GM21717 (cell line): ENCODE measurements at regions not wholly inside any gene's neighbourhood (a gene's known extent, or its start where the extent isn't known, plus 50 kb on each side); places are given as distances from the start of the nearest gene placed in this dataset.

Experiments used
- ATAC-seq: cut with Tn5 transposase; IDR thresholded peaks from one replicate; pipeline ENCODE4 v1.9.1; 2021; ENCODE audit warnings: mild to moderate bottlenecking, moderate library complexity; ENCODE audit not compliant: unreplicated experiment

DNA sequence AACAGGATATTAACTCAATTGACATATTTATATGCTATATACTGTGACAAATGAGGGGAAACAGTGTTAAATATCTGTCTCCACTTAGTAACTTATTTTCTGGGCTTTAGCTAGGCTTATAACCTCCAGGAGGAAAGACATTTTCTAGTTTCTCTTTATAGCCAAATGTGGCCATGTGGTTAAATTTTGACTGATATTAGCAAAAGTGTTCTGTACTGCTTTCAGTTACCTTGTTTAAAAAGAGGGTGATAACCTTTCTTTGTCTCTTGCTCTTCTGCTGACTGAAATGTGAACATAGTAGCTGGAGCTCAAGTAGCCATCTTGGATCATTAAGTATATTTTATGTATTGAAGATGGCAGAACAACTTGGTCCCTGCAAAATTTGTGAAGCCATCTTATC lies 253.7 kb downstream of the PDHA2 start:
- no peak for ATAC-seq

DNA sequence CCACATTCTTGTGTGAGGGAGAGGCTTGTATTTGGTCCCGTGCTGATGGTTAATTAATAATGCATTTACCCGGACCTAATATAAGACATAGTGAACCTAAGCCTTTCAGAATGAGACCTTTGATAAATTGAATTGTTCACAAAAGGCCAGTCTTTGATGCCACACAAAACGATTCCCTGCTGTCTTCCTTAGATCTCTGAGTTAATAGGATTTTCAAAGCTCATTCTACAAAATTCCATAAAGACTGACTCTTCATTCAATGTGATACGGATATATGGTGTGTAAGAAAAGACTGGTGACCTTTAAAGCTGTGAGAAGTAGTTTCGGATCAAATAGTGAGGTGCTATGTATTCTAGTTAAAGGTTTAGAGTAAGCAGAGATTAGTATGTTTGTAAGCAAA lies 254.3 kb downstream of the PDHA2 start:
- no peak for ATAC-seq

DNA sequence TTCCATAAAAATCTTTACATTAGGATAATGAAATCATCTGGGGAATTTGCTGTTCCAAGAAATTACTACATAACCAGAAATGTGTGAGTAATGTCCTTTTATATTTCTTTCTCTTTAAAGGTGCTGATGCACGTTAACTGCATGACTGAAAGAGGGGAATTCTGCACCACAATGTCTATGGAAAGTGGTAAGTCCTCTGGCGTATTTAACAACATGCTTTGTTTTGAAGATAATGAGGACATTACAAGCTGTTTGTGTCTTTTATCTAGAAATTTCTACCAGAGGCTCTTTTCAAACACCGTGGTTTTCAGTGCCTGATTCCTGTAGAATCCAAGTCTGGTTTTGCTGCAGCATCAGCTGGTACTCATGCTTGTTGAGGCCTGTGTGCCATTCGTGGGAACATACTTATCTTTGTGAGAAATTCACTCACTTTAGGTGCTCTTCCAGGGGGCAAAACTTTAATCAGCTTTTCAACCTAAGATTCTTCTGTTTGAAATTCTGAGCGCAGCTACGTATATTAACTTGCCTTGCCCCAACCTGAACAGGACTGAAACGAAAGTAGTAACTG lies 257.2 kb downstream of the PDHA2 start:
- ATAC-seq: no peak

DNA sequence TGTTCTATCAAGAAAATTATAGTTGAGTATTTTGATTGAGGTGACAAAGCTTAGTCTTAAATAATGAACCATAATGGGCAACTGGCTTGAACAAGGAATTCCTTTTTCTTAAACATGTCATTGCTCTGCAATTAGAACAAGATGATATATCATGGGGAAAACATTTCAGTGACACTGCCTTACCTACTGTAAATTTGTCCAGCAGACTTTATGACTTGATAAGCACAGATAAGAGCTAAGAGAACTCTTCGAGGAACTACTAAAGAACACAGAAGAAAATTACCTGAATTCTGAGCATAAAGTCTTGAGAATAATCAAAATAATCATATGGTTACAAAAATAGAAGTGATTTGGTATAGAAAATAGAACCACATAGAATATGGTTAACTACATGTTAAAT lies 257.8 kb downstream of the PDHA2 start:
- no peak for ATAC-seq

DNA sequence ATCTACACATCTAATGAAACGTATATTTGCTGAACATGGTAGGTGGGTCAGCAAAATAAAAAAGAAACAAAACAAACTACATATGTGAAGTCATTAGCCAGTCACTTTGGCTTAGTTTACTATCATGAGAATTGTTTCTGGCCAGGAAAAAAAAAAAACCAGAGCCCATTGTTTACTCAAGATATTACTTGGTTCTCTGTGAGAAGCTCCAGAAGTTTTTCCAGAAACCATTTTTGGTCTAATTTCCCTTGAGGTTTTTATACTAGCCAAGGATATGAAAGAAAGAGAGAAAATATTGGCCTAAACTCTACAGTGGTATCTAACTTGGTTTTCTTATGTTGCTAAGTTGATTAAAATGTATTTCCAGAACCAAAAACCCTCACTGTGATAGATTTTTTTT lies 259.1 kb downstream of the PDHA2 start:
- no peak for ATAC-seq

DNA sequence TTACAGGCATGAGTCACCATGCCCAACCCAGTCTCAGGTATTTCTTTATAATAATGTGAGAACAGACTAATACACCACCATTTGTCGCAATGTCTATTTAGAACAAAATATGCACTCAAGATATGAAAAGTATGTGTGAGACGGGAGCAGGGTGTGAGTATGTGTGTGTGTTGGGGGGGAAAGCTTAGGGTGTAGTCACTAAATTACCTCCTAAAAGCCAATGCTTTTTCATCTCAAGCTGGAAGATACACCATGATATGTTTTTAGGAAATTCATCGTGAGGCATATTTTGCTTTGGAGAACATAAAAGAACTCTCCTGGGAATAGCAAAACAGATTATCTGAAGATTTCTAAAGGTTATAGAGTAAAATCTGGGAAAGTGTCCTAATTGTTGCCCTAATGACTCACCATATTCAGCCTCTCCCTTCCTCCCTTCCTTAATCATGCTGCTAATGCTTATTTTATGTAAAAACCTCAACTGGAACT lies 262.7 kb downstream of the PDHA2 start:
- ATAC-seq: no peak

DNA sequence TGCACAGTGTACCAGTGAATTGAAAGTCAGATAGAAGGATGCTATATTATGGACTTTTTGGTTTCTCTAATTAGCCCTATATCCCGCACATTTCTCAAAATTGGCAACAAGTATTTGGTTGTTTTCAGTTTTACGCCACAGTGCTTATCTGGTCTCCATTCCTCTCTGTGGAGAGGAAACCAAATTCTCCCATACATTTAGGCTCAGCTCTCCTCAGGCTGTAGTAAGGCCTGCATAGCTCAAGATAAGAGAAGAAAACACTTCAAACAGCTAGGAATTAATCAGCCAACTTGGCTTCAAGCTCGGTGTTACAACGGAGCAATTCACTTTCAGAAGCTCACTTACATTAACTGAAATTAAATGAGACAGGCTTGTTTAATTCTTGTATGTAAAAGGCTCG lies 263.2 kb downstream of the PDHA2 start:
- ATAC-seq: no peak

DNA sequence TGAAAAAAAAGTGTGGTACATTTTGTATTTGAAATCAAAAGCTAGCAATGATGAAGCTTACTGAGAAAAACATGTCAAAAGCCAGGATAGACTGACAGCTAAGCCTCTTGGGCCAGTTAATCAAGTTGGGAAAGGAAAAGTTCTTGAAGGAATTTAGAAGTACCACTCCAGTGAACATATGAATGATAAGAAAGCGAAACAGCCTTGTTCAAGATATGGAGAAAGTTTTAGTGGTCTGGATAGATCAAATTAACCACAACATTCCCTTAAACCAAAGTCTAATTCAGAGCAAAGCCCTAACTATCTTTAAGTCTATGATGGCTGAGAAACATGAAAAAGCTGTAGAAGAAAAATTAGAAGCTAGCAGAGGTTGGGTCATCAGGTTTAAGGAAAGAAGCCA lies 268.3 kb downstream of the PDHA2 start:
- ATAC-seq: no peak

DNA sequence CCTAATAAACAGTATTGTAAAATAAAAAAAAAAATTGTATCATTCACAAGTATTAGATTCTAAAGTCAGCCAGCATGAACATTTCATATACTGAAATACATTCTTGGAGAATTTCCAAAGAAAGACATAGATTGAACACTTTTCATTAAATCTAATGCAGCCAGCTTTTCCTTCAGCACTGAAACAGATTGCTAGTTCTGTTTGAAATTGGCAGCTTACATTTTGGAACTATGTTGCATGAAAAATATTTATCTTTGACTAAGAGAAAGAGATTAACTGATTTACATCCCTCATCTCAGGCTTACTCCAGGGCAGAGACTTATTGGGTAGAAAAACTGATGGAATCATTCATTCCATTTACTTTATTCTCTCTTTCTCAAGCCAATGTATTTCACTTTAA lies 272.7 kb downstream of the PDHA2 start:
- ATAC-seq: no peak

DNA sequence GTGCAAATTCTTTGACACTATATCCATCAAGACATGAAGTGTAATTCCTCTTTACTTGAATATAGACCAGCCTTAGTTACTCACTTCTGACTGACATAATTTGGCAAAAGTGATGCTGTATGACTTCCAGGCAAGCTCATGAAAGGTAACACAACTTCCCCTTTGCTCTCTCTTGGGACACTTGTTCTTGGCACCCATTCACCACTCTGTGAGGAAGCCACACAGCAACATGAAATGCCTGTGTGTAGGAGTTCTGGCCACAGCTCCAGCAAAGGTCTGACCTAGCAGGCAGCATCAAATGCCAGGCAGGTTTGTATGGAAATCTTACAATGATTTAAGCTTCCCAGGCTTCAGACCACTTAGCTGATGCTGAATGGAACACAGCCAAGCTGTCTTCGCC lies 280.3 kb downstream of the PDHA2 start:
- ATAC-seq: no peak

DNA sequence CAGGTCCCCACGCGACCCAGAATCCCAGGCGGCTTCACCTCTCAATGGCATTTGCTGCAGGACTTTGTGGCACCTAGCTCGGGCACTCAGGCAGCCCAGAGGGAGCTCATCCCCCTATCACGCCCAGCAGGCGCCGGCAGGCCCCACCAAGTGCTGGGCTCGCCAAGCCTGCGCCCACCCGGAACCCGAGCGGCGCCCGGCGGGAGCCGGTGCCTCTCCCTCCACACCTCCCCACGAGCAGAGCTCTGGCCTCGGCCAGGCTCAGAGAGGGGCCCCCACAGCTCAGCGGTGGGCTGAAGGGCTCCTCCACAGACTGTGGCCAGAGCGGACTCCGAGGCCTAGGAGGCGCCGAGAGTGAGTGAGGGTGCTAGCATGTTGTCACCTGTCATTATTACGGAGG lies 286.3 kb downstream of the PDHA2 start:
- ATAC-seq: no peak

DNA sequence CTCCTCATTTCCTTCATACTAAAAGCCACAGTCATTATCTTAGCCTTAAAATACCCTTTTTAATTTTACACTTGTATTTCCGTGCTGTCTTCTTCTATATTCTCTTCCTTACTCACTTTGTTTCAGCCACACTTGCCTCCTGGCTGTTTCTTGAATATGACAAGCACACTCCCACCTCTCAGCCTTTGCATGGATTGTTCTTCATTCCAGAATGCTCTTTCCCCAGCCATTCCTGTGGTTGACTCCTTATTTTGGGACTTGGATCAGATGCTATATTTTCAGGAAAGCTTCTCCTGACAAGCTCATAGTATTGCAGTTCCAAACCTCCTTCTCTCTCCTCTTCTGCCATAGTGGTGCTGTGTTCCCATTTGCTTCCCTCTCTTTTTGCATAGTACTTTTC lies 291.3 kb downstream of the PDHA2 start:
- ATAC-seq: no peak

DNA sequence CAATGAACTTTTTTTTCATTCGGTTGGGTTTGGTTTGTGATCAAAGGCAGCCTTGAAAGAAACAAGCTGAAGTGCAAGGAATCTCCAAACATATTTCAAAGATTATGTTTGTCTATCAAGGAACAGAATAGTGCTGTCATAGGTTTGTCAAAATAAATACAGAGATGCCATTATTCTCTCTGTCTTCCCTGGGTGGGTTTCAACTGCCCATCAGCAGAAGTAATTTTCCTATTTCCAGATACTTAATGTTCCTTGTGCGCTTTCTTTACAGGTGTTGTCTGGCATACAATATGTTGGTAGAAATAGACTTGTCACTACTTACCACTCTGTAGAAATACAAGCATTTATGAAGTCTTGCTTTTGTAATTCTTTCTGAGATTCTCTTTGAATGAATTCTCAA lies 294.9 kb downstream of the PDHA2 start:
- ATAC-seq: no peak

DNA sequence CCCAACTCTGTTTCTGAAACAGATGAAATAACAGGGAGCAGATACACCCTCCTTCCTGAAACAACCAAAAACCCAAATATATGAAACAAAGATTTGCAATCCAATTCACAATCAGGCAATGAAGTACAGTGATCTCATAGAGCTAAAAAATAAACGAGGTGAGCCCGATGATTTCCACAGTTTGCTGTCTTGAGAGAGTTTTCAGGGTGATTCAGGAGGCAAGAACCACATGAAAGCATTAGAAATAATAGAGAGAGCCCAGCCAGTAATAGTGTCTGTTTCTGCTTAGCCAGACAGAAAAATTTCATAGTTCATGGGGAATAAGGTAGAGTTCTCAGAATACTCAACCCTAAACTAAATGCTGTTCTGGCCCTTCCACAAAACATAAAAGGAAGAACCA lies 296.2 kb downstream of the PDHA2 start:
- no peak for ATAC-seq

DNA sequence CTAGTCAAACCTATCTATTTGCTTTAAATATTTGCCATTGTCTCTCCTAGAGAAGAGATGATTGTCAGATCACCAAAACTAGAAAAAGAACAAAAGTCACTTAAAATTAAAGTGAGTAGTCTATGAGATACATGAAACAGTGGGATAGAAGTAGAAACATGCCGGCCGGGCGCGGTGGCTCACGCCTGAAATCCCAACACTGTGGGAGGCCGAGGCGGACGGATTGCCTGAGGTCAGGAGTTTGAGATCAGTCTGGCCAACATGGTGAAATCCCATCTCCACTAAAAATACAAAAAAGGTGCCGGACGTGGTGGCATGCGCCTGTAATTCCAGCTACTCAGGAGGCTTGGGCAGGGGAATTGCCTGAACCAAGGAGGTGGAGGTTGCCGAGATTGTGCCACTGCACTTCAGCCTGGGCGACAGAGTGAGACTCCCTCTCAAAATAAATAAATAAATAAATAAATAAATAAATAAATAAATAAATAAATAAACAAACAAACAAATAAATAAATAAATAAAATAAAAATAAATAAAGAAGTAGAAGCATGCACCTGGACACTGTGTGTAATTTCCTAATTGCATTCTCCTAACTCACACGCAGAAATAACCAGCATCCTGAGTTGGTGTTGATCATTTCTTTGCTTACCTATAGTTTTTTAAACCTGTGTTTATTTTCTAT lies 299.5 kb downstream of the PDHA2 start:
- no peak for ATAC-seq

DNA sequence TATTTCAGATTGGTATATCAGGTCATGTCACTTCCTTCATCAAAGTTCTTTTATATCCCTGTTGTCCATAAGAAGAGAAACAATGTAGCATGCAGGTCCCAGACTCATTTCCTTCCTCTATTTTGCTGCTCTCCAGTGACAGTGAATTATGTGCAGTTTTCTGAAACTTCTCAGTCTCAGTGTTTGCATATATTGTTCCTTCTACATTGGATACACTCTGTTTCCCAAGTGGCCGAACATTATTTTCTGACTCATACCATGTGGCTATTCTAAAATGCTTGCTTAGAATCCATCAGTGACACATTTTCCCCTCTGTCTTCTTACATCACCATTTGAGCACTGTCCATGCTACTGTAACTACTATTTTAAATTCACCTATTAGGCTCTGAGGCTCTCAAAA lies 305.7 kb downstream of the PDHA2 start:
- ATAC-seq: no peak

DNA sequence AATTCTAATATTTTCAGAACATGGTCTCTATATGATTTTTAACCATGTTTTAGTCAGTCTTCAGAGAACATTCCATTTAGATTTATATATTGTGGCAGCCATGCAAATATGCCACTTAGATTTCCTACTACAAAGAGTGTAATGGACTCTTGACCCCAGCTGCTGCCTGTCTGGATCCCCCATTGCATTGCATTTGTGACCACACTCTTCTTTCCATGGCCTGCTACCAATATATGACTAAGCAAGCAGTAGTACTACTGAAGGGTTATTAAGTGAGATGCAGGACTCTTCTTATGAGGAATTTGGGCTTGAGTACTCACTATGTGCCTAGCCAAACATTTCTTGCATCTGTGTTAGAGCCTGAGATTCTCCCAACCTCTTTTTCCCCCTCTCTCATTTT lies 306.8 kb downstream of the PDHA2 start:
- ATAC-seq: no peak

DNA sequence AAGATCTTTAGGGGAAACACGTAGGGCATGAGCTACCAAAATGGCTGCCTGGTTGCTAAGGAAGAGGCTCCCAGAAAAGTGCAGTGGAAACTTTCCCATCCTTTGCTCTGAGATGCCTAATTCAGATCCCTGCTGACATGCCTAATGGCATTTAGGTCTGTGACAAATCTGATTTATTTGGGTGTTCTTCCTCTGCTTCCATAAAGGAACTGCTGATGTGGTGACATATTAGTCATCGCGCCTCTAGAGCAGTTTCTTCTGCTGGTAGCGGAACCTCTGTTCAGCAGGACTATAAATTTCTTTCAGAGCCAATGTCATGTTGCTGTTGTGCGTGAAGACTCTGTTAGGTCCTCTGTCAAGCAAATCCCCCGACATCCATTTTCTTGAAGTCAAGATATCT lies 310.0 kb downstream of the PDHA2 start:
- no peak for ATAC-seq

DNA sequence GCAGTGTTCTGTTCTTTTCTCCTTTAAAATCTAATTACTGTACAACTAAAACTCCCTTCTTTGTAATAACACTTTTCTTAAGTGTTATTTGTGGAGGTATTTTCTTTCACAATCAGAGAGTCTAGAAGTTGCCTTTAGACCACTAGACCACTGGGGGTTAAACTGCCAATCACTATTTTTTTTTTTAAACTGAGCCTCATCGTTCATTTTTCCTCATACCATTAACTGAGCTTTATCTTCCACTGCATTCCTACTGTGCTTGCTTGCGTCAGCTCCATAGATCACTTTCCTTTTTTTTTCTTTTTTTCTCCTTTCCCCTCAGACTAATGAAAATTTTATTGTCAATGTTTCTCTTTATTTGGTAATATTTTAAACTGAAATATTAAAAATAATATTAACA lies 310.6 kb downstream of the PDHA2 start:
- ATAC-seq: no peak

DNA sequence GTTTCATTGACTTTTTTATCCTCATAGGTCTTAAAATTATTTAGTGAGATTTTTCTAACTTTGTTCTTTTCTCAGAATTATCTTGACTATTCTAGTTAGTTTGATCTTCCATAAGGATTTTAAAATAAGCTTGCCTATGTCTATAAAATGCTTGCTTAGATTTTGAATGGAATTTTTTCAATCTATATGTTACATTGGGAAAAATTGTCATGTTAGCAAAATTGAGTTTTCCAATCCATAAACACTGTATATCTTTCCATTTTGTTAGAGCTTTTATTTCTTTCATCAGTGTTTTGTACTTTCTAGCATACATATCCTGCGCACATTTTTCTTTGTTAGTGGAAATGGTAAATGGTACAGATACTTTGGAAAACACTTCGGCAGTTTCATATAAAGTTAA lies 312.9 kb downstream of the PDHA2 start:
- no peak for ATAC-seq

DNA sequence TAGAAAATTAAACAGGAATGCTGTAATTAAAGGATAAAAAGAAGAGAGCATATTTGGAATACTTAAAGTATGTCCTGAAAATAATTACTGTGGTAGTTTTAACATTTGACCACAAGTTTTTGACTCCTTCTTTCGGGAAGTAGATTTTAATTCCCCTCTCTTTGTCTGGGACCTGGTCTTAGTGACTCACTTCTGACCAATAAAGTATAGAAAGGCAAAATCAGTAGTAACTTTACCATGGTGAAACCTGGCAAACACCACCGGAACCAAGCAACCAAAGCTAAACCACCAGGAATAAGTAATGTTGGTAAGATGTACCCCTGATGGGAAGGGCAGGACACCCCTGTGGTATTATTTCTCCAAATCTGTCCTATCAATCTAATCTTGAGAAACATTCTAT lies 314.8 kb downstream of the PDHA2 start:
- ATAC-seq: no peak

DNA sequence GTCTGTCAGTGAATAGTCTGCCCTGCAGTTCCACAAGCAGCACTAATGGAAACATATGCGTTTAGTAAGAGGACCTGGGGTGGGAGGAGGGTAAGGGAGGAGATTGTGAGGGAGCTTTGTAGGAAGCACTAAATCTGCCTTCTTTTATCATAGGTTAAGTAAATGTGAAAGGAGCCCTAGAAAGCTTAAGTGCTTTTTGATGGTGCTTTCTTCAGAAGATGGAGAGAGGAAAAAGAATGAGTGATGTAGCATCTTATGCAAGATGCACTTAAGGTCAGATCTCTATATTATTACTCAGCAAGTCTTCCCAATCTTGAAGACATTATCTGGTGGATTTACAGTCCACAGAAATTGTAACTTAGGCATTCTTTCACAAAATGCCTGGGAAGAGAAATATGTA lies 322.7 kb downstream of the PDHA2 start:
- ATAC-seq: no peak

DNA sequence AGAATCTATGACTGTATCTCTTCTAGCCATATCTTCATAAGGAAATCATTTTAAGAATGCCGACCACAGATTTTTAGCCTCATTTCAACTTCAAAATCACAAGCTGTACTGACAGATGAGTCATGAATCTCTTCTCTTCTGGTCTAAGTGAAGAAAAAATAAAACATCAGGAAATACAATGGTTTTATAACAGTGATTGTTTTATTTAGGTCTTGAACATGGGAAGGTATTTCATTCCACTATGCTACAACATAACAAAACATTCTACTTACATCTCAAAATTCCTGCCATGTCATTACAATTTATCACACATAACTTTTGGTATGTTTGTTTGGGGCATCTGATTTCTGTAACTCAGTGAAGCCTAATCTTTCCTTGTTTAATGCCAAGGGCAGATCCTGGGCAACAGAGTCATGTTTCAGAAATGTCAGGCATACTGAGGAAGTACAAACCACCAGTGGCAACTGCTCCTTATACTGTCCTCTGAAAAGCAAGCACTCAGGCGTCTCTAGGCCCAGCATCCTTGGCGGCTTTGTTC lies 325.0 kb downstream of the PDHA2 start:
- ATAC-seq: no peak
